H1 (cell line): ENCODE measurements at regions not wholly inside any gene's neighbourhood (a gene's known extent, or its start where the extent isn't known, plus 50 kb on each side); places are given as distances from the start of the nearest gene placed in this dataset.

Experiments used
- CBX5 ChIP-seq: fragments of 300-800, 300-1000 bp; sonication (generic); IDR thresholded peaks from 2 replicates; pipeline ENCODE4 v1.7.1; 2016; ENCODE audit warnings: antibody characterized with exemption, low read length, low read depth
- FOSL1 ChIP-seq: IDR thresholded peaks from 2 replicates; pipeline ENCODE4 v1.6.1; 2011; ENCODE audit warnings: mild to moderate bottlenecking, low read depth, low read length, moderate library complexity; ENCODE audit not compliant: insufficient read depth
- KDM4A ChIP-seq: IDR thresholded peaks from one replicate; pipeline ENCODE4 v1.7.1; 2012; ENCODE audit warnings: low read depth, mild to moderate bottlenecking, moderate library complexity, low read length, inconsistent platforms; ENCODE audit not compliant: severe bottlenecking
- KDM5A ChIP-seq: fragments of 200-600 bp; IDR thresholded peaks from 2 replicates; pipeline ENCODE4 v1.7.1; 2012; ENCODE audit warnings: mild to moderate bottlenecking, low read length, inconsistent platforms, mixed read lengths
- MAX ChIP-seq: IDR thresholded peaks from 2 replicates; pipeline ENCODE4 v1.6.1; 2012; ENCODE audit warnings: inconsistent platforms
- RNF2 ChIP-seq: fragments of 200-900, 300-1000 bp; sonication (generic); IDR thresholded peaks from 2 replicates; pipeline ENCODE4 v1.7.1; 2016; ENCODE audit warnings: borderline replicate concordance, low read depth, mild to moderate bottlenecking, antibody characterized with exemption, low read length; ENCODE audit not compliant: poor library complexity, severe bottlenecking; ENCODE audit errors: missing control alignments
- SAP30 ChIP-seq: fragments of 300-600 bp; sonication (generic); IDR thresholded peaks from 2 replicates; pipeline ENCODE4 v1.7.1; 2012; ENCODE audit warnings: low read length, moderate library complexity, mild to moderate bottlenecking, inconsistent platforms; ENCODE audit not compliant: insufficient read depth, insufficient replicate concordance

DNA sequence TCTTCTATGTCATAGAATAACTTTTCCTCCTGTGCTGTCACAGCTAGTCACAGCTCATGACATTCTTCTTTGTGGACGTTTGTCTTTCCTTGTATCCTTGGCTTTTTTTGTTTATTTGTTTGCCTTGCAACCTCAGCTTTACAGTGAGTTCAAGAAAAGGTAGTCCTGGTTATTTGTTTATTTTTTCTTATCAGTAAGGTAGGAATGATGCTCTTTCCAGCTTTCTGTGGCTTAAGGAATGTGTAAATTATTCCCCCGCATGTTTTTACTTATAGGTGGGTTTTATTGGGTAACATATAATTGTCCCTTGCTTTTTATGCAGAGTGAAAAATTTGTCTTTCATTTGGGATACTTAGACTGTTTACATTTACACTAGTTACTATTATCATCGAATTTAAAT is 1673.6 kb upstream of the FLRT2 start (continued):
- TF ChIP-seq CBX5 (no peak), FOSL1 (no peak), SAP30 (no peak), KDM5A (no peak), RNF2 (no peak), MAX (no peak), KDM4A (no peak)
